ENCODE measurements at regions not wholly inside any gene's neighbourhood (a gene's known extent, or its start where the extent isn't known, plus 50 kb on each side); places are given as distances from the start of the nearest gene placed in this dataset.

DNA sequence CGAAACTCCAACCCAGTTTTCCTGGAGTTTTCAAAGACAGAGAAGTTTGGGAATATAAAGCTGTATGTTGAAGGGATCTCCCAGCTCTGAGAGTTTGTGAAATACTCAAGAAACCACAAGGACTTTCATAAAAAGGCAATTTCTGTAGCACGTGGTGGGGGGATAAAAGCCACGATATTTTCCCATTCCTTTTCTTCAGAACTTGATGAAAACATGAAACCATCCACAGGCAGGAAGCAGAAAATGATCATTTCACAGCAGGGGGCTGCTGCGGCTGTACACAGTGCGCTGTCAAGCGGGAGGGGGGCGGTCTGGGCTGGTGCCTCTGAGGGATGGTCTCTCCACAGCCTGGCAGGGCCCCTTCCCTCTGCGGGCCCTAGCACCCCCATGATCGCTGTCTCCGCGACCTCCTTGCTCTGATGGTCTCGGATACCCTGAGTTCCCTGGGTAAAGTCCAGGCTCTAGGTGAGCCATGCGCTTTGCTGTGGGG is 423.2 kb downstream of the MN1 start:
- DNase-seq, result no peak

DNA sequence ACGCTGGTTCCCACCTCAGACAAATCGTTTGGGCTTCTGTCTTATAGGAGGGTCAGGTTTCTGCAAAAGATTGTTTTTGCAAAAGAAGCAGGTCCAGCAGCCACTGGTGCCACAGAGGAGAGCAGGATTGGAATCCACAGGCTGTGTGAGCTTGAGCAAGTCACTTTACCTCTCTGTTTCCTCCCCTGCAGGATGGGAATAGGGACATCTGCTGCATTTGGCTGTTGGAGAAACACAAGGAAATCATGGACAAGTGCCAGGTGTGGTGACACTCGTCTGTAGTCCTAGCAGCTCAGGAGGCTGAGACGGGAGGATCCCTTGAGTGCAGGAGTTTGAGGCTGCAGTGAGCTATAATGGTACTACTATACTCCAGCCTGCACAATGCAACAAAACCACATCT is 422.6 kb downstream of the MN1 start:
- no peak for DNase-seq

DNA sequence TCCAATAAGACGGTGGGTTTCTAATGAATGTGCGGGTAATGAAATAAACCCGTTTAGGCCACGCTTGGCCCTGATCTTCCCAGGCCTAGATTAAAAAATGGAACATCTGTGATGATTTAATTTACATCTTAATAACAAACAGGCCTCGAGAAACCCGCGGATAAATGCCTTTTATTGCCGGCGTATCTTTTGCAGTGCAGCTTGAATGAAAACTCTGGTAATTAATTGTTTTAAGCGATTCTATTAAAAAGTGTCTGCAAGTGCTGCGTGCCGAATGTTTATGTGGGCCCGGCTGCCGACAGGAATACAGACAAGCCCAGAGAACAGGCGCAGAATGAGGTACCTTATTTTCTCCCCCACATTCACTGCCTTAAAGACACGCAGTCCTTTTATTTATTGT is 420.7 kb downstream of the MN1 start:
- no peak for DNase-seq

DNA sequence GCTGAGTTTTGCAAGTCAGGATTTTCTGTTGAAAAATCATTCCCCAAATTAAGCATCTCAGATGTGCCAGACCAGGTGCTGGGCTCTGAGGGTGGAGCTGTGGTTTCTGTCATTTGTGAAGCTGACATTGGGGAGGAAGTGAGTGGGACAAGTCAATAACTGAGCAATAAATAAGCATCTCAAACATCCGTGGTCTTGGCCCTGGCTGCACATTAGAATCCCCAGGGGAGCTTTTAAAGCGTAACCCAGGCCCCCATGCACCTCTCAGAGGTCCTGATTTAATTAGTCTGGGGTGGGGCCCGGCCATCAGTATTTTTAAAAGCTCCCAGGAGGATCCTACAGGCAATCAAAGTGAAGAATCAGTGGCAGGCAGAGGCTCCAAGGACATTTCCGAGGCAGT is 420.0 kb downstream of the MN1 start:
- no peak for DNase-seq

DNA sequence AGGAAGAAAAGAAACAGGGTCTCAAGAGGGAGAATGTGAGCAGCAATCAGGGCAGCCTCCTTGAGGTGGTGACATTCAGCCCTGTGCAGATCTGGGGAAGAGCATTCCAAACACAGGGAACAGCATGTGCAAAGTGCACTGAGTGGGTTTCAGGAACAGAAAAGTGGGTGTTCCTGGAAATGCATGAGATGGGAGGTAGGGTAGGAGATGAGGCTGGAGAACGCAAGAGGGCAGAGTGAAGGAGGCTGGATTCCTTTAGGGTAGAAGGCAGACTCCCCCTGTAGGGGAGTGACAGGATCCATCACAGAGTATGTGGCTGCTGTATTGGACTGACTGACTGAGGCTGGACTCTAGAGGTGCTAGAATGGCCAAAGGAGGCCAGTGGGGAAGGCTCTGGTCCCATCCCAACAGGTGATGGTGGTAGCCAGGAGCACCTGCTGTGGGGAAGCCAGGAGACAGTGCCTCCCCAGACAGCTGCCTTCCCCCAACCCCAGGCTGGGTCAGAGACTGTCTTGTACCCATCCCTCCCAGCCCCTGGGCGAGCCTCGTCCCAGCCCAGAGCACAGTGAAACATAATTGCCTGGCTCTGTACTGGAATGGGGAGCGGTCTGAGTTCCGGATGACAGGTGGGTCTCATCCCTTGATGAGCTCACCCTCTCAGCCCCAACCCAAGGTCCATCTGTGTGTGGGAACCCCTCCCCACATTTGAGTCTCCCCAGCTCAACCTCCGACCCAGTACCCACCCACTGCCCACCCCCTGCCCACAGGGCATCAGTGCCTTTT is 419.4 kb downstream of the MN1 start:
- no peak for DNase-seq

DNA sequence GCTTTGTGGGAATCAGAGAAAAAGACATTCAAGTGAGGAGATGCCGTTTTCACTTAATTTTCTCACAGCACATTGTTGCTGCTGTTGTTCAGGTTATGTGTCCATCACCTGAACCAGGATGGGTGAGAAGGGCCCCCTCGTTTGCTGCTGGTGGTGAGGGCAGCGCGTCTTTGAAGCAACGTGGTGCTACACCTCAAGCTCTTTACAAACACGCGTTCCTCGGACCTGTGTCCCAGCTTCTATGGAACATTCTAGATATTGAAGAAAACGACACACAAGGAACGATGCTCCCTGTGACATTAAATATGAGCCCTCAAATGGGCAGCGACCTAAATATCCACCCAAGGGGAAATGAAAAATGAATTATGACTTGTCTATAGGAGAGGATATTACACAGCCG is 418.6 kb downstream of the MN1 start:
- DNase-seq, result no peak

DNA sequence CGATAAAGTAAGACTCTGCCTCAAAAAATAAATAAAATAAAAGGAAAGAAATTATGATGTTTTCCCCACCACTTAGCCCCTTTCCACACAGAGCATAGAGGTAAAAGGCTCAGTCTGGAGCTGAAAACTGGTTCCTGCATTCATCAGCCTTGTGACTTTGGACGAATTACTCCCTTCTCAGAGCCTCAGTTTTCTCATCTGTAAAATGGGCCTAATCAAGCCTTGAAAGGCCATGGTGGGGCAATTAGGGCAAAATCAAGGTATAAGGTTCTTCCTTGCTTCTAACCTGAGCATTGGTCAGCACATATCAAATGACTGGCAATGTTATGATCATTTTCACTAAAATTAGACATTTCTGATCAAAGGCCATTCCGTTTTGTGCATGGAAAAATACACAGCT is 417.7 kb downstream of the MN1 start:
- no peak for DNase-seq

DNA sequence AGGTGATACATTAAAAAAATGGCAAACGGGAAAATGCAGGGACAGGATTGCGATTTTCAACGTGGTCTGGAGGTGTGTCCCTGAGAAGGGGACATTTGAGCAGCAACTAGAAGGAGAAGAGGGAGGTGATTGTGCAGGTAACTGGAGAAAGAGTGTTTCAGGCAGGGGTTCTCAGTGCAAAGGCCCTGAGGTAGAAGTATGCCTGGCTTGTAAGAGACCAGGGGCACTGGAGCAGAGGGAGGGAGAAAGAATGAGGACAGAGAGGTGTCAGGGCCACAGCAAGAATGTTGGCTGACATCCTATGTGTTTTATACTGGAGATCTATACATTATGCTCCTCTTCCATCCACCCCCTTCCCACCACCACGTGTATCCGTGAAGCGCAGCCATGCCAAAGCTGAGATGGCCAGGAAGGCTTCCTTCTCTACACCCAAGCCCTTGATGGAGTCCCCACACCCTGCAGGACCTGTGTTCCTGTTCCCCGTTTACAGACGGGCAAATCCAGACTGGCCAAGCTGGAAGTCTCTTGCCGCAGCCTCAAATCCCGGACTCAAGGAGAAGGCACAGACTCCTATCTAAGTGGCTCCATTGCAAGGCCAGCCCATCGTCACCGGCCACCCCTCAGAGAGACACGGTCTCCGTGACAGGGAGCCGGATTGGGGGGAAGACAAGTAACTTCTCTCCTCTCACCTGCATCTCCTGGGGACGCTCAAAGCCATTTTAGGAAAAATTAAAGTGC is 416.1 kb downstream of the MN1 start:
- no peak for DNase-seq

DNA sequence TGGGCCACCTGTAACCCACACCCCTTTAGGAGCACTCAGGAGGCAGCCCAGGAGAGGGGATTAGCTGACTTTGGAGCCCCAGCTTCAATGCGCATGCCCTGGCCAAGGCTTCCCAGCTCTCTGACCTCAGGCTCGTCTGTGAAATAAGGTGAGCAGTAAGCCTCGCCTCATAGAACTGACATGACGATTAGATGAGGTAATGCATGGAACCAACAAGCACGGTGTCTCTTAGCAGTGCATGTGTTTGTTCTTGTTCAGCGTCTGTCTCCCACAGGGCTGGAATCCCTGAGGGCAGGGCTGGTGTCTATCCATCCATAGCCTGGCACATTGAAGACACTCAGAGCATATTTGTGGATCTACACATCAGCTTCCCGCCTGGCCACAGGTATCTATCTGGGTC is 415.4 kb downstream of the MN1 start:
- no peak for DNase-seq

DNA sequence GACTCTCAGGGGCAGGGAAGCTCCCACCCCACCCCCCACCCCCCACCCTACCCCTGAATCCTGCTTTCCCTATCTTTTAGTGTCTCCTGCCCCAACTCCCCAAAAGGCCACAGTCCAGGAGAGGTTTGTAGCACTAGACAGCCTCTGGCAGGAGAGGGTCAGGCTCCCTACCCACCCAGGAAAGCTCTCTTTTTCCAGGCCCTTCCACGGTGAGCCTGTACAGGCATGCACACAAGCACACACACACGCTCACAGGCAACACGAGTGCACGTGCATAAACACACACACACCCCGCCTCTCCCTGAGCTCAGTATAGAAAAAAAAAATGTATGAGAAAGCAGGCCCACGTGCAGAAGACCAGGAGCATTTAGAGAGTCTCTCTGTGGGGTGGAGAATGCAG is 414.0 kb downstream of the MN1 start:
- no peak for DNase-seq

DNA sequence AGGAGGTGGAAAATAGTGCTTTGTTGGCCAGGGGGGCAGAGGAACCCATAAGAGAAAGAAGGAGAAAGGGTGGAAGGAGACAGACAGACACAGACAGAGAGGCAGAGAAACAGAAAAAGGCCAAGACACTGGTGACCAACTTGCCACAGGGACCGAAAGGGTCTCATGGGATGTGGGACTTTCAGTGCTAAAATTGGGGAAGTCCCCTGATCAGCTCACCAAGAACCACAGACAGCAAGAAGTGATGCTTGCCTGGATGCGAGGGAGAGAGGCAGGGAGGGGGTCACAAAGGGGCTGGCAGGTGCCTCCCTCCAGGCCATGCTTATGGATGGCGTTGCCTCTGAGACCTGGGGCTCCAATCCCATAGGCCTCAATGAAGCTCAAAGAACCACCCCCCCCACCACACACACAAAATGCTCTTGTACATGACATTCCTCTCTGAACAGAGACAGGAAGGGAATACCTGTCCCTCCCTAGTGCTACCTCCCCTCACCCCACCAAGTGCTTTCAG is 413.4 kb downstream of the MN1 start:
- no peak for DNase-seq

DNA sequence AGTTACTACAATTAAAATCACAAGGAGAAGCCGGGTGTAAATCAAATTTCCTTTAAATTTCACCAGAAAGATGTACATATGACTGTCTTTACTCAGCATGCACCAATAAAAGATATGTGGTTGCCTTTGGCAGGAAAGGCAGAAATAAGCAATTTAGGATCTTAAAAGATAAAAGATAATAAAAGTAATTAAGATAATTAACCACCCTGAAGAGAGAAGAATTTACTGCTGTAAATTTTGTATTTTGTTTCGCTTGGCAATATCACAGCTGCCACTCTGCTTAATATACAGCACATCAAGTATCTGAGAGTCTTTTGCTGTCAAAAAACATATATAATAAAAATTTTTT is 411.9 kb downstream of the MN1 start:
- DNase-seq, result no peak

DNA sequence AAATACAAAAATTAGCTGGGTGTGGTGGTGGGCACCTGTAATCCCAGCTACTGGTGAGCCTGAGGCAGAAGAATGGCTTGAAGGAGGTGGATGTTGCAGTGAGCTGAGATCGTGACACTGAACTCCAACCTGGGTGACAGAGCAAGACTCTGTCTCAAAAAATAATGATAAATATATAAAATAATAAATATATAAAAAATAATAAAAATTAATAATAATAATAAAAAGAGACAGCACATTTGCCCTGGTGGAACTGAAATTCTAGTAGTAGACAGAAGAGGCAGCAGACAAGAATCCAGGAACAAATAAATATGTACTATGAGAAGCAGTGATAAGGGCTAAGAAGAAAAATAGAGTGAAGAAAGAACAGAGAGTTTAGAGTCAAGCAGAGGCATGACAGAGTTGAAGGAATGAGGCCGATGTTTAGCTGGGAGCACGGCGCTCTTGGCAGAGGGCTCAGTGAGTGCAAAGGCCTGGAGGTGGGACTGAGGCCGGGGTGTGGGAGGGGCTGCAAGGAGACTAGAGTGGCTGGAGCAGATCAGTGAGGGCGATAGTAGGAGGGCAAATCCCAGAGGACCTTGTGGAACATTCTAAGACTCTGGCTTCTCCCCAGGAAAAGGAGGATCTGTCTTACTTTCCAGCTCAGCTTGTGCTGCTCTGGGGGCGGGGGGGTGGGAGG is 410.3 kb downstream of the MN1 start:
- DNase-seq, result no peak

DNA sequence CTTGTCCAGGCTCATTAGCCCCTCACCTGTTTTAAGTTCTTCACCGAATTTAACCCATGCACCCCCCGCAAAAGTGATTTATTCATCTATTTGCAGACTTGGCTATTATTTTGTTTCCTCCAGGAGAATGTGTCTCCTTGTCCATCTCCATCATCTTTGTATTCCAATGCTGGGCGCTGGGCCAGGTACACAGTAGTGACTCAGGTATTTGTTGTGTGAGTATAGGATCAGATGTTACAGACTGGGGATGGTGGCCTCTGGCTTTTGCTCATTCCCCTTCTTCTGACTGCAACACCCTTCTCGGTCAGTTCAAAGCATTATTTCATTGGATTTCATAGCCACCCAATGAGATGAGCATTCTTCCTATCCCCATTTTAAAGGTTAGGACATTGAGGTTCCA is 408.2 kb downstream of the MN1 start:
- no peak for DNase-seq

DNA sequence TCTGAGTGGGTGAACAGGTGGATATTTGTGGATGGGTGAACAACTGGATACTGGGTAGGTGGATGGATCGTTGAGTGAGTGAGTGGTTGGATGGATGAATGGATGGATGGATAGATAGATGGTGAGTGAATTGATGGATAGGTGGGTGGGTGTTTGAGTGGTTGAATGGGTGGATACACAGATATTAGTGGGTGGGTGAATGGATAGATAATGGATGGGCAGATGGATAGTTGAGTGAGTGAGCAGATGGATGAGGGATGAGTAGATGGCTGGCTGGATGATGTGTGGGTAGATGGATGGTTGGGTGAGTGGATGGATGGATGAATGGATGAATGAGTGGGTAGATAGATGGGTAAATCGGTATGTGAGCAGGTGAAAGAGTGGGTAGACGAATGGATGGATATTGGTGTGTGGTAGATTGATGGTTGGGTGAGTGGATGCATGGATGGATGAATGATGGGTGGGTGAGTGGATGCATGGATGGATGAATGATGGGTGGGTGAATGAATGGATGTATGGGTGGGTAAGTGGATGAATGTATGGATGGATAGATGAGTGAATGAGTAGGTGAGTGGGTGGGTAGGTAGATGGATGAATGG is 406.7 kb downstream of the MN1 start:
- no peak for DNase-seq

DNA sequence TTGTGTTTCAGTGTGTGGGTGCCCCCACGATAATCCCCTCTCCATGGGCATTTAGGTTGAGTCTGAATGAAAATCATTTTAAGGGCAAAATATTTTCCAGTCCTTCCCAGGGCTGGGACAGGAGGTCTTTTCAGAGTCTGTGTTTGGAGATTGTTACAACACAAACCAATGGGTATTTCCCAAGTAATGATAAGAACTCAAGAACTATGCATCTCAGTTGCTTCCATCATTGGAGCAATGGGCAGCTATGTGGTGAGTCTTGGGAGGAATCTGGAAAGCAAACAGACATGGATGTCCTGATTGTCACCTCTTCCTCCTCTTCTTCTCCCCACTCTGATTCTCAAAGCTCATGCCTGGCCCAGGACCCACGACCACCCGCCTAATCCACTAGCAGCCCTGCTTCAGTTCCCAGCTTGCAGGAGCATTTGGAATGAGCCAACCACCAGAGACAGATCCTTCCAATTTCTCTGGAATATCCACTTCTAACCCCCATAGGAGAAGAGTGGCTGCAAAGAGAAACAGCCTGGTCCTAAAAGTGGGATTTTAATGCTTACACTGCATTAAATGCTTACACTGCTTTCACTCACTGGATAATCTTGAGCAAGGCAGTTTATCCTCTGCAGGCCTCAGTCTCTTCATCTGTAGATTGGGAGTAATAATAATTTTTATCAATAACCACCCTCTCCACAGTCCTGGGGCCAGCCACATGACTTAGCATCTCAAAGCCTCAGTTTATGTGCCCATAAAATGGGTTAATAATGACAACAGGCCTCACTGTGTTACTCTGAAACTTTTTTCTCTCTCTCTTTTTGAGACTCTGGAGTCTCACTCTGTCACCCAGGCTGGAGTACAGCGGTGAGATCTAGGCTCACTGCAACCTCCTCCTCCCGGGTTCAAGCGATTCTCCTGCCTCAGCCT is 404.3 kb downstream of the MN1 start:
- DNase-seq, result no peak

DNA sequence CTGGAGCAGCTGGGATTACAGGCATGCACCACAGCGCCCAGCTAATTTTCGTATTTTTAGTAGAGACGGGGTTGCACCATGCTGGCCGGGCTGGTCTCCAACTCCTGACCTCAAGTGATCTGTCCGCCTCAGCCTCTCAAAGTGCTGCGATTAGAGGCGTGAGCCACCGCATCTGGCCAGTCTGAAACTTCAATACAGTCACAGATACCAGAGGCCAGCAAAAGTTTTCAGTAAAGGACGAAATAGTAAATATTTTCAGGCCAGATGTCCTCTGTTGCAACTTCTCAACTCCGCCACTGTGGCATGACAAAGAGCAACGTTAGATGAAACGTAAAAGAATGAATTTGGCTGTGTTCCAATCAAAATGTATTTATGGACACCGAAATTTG is 403.6 kb downstream of the MN1 start:
- DNase-seq, result no peak

DNA sequence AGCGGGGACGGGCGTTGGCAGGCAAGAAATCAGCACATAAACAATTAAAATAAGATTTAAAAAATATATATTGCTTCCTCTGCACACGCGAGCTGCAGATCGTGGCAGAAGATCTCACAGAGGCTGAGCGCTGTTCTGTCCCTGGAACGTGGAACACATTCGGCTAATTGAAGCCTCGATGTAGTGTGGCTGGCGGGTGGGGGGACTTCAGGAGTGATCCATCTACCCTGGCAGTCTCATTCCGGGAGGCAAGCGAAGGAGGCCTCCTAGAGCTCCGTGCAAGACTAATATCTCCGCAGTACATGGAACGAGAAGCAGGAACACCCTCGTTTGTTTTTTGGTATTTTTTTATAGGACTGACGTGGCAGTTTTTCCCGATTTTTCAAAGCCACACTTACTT is 402.4 kb downstream of the MN1 start:
- no peak for DNase-seq

DNA sequence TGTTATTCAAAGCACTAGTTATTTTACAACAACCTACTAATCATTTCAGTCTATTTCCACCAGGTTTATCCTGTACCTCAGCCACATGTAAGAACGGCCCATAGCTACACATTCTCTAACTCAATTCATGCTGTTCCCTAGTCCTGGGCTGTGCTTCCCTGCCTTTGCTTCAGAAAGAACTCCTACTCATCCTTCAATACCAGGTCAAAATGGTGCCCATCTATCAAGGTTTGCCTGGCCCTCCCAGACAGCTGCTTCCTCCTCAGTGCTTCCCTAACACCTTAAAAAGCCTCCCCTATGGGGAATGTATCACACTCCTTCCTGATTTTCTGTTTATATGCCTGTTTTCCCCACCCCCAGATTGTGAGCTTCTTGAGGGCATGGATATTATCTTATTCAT is 400.7 kb downstream of the MN1 start:
- DNase-seq, result no peak

DNA sequence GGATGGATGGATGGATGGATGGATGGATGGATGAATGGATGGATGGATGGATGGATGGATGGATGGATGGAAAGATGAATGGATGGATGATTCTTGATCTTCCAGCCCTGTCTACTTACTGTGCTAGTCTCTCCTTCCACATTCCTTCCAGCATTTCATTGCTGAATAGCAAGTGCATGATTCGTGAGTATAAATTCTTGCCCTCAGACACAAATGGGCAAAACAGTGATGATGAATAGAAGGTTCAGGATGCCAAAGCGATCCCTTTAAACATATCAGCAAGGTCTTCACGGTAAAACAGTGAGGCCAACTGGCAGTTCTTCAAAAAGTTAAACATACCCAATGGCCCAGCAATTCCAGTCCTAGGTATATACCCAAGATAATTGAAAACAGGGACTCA is 400.2 kb downstream of the MN1 start:
- no peak for DNase-seq

DNA sequence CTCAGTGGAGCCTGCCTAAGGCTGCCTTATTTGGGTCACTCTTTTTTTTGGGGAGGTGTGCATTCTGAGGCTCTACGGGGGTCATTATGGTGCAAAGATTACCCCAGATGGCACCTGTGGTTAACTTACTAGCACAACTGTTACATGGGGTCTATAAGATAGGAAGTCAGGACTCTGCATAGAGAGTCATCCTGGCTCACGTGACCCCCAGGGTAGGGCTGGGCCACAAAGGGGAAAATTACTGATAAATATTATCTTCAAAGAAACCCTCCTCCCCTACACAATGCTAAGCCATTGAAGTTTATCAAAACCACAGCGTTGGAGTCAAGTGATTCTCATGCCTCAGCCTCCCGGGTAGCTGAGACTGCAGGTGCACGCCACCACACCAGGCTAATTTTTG is 397.1 kb downstream of the MN1 start:
- no peak for DNase-seq

DNA sequence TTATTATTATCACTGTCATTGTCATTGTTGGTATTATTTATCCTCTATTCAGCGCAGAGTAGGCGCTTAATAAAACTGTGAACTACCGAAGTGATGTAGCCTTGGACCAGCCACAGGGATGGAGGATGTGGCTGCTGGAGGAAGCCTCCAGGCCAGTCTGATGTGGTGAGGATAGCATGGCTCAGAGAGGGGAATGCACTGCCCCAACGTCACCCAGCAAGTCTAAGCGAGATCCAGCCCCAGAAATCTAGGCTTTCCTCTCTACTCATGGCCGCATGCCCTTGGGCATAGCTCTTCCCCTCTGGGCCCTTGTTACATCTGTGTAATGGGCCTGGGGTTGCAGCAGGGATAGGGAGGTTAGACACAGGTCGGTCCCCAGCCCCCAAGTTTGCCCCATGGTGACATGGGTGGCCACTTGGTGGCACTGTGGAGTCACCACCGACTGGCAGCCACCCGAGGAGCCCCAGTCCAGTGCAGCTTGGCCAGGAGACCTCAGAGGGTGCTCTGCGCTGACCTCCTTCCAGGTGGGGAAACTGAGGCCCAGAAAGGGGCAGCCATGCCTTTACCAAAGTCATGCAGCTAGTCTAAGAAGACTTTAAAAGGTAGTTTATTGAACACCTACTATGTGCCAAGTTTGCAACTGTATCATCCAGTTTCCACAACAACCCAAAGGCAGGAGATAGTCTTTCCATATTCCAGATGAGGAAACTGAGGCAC is 395.7 kb downstream of the MN1 start:
- DNase-seq, result no peak
